GM12878 (cell line): ENCODE measurements at regions not wholly inside any gene's neighbourhood (a gene's known extent, or its start where the extent isn't known, plus 50 kb on each side); places are given as distances from the start of the nearest gene placed in this dataset.

Experiments
- ATF7 ChIP-seq: fragments of 450-650 bp; IDR thresholded peaks from 2 replicates; pipeline ENCODE4 v1.6.1; 2016; ENCODE audit warnings: low read depth, mild to moderate bottlenecking
- BHLHE40 ChIP-seq, 2 experiments: fragments of 450-650 bp in 1 of 2; IDR thresholded peaks; 2 replicates each; pipeline ENCODE4 v1.6.1; 2011 to 2017; ENCODE audit warnings: low read depth in 2 of 2, borderline replicate concordance in 1 of 2, improper control_type of control experiment in 1 of 2, low read length in 1 of 2, mild to moderate bottlenecking in 1 of 2
- MYC ChIP-seq: IDR thresholded peaks from 2 replicates; pipeline ENCODE4 v1.6.1; 2011; ENCODE audit warnings: mild to moderate bottlenecking, low read length, moderate library complexity, inconsistent platforms; ENCODE audit not compliant: insufficient read depth, insufficient replicate concordance, insufficient read length, severe bottlenecking
- SMAD1 ChIP-seq: fragments of 450-650 bp; IDR thresholded peaks from 2 replicates; pipeline ENCODE4 v1.6.1; 2018; ENCODE audit warnings: mild to moderate bottlenecking, low read depth; ENCODE audit not compliant: partially characterized antibody
- SREBF2 ChIP-seq: IDR thresholded peaks from 2 replicates; pipeline ENCODE4 v1.6.1; 2012; ENCODE audit warnings: mild to moderate bottlenecking, low read length
- TF ChIP-seq, protein P1 (sequence below): IDR thresholded peaks from 2 replicates; pipeline ENCODE4 v1.6.1; 2011; ENCODE audit warnings: mild to moderate bottlenecking, low read depth, low read length, moderate library complexity; ENCODE audit not compliant: insufficient replicate concordance
- TF ChIP-seq, protein P2 (sequence below): fragments of 150-350 bp; IDR thresholded peaks from 2 replicates; pipeline ENCODE4 v1.6.1; 2016; ENCODE audit warnings: low read depth, low read length
- TF ChIP-seq, protein P3 (sequence below): IDR thresholded peaks from 2 replicates; pipeline ENCODE4 v1.6.1; 2012; ENCODE audit warnings: low read depth, low read length, improper control_type of control experiment
- TF ChIP-seq, protein P4 (sequence below): fragments of 450-650 bp; IDR thresholded peaks from 2 replicates; pipeline ENCODE4 v1.6.1; 2017; ENCODE audit warnings: borderline replicate concordance
- TF ChIP-seq, protein P5 (sequence below): IDR thresholded peaks from 2 replicates; pipeline ENCODE4 v1.6.1; 2012; ENCODE audit warnings: low read depth, low read length, improper control_type of control experiment
- TF ChIP-seq, protein P6 (sequence below): IDR thresholded peaks from 2 replicates; pipeline ENCODE4 v1.6.1; 2011; ENCODE audit warnings: borderline replicate concordance, low read depth, mild to moderate bottlenecking, moderate library complexity, mixed read lengths, low read length; ENCODE audit not compliant: insufficient read depth; ENCODE audit errors: extremely low read length

DNA sequence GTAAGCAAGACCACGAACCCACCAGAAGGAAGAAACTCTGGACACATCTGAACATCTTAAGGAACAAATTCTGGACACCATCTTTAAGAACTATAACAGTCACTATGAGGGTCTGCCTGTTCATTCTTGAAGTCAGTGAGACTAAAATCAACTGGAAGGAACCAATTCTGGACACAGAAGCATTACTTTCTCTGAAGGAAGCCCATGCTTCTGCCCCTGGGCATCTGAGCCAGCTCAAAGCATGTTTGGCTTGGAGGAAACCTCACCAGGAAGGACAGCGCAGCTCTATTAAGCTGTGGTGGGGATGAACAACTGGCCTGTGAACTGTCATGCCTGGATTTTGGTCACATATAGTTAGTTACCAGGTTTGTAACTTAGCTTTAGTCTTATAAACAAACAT is 132.4 kb upstream of the GDF10 start (continued):
- TF ChIP-seq, protein P1, sequence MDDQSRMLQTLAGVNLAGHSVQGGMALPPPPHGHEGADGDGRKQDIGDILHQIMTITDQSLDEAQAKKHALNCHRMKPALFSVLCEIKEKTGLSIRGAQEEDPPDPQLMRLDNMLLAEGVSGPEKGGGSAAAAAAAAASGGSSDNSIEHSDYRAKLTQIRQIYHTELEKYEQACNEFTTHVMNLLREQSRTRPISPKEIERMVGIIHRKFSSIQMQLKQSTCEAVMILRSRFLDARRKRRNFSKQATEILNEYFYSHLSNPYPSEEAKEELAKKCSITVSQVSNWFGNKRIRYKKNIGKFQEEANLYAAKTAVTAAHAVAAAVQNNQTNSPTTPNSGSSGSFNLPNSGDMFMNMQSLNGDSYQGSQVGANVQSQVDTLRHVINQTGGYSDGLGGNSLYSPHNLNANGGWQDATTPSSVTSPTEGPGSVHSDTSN = no peak
- no peak for TF ChIP-seq SREBF2
- TF ChIP-seq, protein P2, sequence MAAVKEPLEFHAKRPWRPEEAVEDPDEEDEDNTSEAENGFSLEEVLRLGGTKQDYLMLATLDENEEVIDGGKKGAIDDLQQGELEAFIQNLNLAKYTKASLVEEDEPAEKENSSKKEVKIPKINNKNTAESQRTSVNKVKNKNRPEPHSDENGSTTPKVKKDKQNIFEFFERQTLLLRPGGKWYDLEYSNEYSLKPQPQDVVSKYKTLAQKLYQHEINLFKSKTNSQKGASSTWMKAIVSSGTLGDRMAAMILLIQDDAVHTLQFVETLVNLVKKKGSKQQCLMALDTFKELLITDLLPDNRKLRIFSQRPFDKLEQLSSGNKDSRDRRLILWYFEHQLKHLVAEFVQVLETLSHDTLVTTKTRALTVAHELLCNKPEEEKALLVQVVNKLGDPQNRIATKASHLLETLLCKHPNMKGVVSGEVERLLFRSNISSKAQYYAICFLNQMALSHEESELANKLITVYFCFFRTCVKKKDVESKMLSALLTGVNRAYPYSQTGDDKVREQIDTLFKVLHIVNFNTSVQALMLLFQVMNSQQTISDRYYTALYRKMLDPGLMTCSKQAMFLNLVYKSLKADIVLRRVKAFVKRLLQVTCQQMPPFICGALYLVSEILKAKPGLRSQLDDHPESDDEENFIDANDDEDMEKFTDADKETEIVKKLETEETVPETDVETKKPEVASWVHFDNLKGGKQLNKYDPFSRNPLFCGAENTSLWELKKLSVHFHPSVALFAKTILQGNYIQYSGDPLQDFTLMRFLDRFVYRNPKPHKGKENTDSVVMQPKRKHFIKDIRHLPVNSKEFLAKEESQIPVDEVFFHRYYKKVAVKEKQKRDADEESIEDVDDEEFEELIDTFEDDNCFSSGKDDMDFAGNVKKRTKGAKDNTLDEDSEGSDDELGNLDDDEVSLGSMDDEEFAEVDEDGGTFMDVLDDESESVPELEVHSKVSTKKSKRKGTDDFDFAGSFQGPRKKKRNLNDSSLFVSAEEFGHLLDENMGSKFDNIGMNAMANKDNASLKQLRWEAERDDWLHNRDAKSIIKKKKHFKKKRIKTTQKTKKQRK = no peak
- no peak for TF ChIP-seq MYC
- TF ChIP-seq, protein P3, sequence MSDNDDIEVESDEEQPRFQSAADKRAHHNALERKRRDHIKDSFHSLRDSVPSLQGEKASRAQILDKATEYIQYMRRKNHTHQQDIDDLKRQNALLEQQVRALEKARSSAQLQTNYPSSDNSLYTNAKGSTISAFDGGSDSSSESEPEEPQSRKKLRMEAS = no peak
- no peak for TF ChIP-seq BHLHE40 (IDR thresholded peaks at IDR 0.05; ENCODE audit: borderline replicate concordance in 1 of 2, low read depth in 2 of 2, low read length in 1 of 2)
- TF ChIP-seq, protein P4, sequence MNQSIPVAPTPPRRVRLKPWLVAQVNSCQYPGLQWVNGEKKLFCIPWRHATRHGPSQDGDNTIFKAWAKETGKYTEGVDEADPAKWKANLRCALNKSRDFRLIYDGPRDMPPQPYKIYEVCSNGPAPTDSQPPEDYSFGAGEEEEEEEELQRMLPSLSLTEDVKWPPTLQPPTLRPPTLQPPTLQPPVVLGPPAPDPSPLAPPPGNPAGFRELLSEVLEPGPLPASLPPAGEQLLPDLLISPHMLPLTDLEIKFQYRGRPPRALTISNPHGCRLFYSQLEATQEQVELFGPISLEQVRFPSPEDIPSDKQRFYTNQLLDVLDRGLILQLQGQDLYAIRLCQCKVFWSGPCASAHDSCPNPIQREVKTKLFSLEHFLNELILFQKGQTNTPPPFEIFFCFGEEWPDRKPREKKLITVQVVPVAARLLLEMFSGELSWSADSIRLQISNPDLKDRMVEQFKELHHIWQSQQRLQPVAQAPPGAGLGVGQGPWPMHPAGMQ = no peak
- TF ChIP-seq, protein P5, sequence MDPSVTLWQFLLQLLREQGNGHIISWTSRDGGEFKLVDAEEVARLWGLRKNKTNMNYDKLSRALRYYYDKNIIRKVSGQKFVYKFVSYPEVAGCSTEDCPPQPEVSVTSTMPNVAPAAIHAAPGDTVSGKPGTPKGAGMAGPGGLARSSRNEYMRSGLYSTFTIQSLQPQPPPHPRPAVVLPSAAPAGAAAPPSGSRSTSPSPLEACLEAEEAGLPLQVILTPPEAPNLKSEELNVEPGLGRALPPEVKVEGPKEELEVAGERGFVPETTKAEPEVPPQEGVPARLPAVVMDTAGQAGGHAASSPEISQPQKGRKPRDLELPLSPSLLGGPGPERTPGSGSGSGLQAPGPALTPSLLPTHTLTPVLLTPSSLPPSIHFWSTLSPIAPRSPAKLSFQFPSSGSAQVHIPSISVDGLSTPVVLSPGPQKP = no peak
- TF ChIP-seq, protein P6, sequence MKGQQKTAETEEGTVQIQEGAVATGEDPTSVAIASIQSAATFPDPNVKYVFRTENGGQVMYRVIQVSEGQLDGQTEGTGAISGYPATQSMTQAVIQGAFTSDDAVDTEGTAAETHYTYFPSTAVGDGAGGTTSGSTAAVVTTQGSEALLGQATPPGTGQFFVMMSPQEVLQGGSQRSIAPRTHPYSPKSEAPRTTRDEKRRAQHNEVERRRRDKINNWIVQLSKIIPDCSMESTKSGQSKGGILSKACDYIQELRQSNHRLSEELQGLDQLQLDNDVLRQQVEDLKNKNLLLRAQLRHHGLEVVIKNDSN = no peak
- no peak for TF ChIP-seq SMAD1
- TF ChIP-seq ATF7 = no peak
